ENCODE measurements at regions not wholly inside any gene's neighbourhood (a gene's known extent, or its start where the extent isn't known, plus 50 kb on each side); places are given as distances from the start of the nearest gene placed in this dataset.

DNA sequence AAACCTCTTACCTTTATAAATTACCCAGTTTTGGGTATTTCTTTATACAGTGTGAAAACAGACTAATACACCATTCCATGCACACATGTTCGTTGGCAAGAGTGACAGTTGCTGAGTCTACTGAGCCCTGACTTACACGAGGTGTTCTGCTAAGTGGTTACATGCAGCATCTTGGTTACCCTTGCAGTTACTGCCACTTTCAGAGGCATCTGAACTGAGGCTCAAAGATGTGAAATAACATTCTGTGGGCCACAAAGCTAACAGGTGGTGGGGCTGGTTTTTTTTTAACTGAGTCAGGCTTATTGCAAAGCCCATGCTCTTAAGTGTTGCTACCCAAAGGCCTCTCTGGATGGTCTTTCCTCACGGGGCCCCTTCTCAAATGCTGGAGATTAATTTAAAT, 54.4 kb upstream of the GTSF1L start:
- no peak for DNase-seq (ENCODE audit: low read depth)
- TF ChIP-seq, protein P1, sequence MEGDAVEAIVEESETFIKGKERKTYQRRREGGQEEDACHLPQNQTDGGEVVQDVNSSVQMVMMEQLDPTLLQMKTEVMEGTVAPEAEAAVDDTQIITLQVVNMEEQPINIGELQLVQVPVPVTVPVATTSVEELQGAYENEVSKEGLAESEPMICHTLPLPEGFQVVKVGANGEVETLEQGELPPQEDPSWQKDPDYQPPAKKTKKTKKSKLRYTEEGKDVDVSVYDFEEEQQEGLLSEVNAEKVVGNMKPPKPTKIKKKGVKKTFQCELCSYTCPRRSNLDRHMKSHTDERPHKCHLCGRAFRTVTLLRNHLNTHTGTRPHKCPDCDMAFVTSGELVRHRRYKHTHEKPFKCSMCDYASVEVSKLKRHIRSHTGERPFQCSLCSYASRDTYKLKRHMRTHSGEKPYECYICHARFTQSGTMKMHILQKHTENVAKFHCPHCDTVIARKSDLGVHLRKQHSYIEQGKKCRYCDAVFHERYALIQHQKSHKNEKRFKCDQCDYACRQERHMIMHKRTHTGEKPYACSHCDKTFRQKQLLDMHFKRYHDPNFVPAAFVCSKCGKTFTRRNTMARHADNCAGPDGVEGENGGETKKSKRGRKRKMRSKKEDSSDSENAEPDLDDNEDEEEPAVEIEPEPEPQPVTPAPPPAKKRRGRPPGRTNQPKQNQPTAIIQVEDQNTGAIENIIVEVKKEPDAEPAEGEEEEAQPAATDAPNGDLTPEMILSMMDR (conservative IDR thresholded peaks at IDR 0.05; ENCODE audit: low read depth, low read length) = no peak
- no peak overlapping the region for H3K4me3 ChIP-seq (ENCODE audit: low read depth, low read length)

DNA sequence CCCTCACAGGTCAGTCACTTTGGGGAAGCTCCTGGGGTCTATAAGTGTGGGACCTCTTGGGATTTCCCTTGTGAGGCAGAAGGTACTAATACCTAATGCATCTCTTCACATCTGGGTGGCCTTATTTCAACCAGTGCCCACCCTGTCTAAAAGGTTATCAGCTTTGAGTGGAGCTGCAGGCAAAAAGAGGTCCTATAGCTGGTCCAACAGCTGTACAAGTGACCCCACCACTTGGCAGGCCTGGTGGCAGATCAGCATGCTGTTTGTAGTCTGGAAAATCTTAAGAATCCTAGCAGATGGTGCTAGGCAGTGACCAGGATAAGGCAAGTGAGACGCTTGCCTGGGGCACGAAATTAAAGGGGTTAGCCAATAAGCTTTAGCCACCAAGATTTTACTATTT, 51.6 kb upstream of the GTSF1L start:
- H3K4me3 ChIP-seq (ENCODE audit: low read depth, low read length) = no peak overlapping the region
- DNase-seq (ENCODE audit: low read depth) = no peak
- TF ChIP-seq, protein P1 (conservative IDR thresholded peaks at IDR 0.05; ENCODE audit: low read depth, low read length) = no peak

DNA sequence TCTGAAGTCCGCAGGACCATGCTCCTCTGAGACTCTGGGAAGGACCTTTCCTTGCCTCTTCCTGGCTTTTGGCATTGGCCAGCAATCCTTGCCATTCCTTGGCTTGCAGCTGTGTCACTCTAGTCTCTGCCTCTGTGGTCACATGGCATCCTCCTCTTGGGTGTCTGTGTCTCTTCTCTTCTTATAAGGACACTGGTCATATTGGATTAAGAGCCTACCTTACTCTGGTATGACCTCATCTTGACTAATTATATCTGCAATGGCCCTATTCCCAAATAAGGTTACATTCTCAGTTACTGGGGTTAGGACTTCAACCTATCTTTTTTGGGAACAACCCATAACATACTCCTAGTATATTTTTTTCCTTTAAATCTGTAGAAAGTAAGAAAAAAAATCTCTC, 49.9 kb upstream of the GTSF1L start:
- TF ChIP-seq, protein P1 (conservative IDR thresholded peaks at IDR 0.05; ENCODE audit: low read depth, low read length) = no peak
- DNase-seq (ENCODE audit: low read depth) = no peak
- H3K4me3 ChIP-seq (ENCODE audit: low read depth, low read length) = no peak overlapping the region
